Stimulated activated memory B cell treated with anti-CD40 and anti-IgM and Interleukin-4, amounts not matched to agents 10 μg/mL and 1 μg/mL and 100 μg/mL, for 72 hours (primary cell): ENCODE measurements at regions not wholly inside any gene's neighbourhood (a gene's known extent, or its start where the extent isn't known, plus 50 kb on each side); places are given as distances from the start of the nearest gene placed in this dataset.
"Not testable (repeated sequence)": the region's sequence is repeated elsewhere in the genome, so short reads cannot be mapped to it uniquely, and the experiment has no call there.

Experiments used
- ATAC-seq: fragments of 150-1000 bp; cut with Tn5 transposase; 2 replicates; pipeline ENCODE4 v1.10.0; 2021
- H3K27ac Mint-ChIP-seq: one replicate; pipeline ENCODE4 v1.8.0; 2022; ENCODE audit warnings: mild to moderate bottlenecking, mixed read lengths
- H3K27me3 Mint-ChIP-seq: one replicate; pipeline ENCODE4 v1.8.0; 2022; ENCODE audit warnings: mixed read lengths
- H3K36me3 Mint-ChIP-seq: one replicate; pipeline ENCODE4 v1.8.0; 2022; ENCODE audit warnings: mixed read lengths
- H3K4me1 Mint-ChIP-seq: one replicate; pipeline ENCODE4 v1.8.0; 2022; ENCODE audit warnings: mixed read lengths
- H3K4me3 Mint-ChIP-seq: one replicate; pipeline ENCODE4 v1.8.0; 2022; ENCODE audit warnings: mild to moderate bottlenecking, moderate library complexity, mixed read lengths
- H3K9me3 Mint-ChIP-seq: one replicate; pipeline ENCODE4 v1.8.0; 2022; ENCODE audit warnings: mixed read lengths

DNA sequence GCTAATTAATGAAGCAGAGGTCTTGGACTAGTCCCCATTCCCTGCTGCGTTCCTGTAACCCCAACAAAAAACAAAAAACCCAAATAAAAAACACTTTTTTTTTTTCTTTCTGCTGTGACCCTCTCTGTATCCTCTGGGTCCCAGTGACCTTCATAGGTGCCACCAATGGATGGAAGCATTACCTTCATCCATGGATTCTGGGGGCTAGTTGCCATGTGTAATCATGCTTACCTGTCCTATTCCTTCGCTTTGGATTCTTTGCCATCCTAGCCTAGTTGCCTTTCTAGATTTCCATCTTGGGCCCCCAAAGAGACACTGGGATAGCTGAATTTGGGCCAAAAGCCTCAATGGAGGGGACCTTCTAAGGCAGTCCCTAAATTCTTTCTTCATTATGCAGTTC is 1208.7 kb downstream of the BRINP3 start:
- H3K9me3 Mint-ChIP-seq: peaks cover 8% of the 10 kb centered on the region
- no peak overlapping the region for H3K27ac Mint-ChIP-seq
- H3K4me1 Mint-ChIP-seq: no peaks in the 10 kb centered on the region
- no peak overlapping the region for H3K4me3 Mint-ChIP-seq
- no peaks in the 10 kb centered on the region for H3K36me3 Mint-ChIP-seq
- no peaks in the 10 kb centered on the region for H3K27me3 Mint-ChIP-seq
- ATAC-seq: no peak

DNA sequence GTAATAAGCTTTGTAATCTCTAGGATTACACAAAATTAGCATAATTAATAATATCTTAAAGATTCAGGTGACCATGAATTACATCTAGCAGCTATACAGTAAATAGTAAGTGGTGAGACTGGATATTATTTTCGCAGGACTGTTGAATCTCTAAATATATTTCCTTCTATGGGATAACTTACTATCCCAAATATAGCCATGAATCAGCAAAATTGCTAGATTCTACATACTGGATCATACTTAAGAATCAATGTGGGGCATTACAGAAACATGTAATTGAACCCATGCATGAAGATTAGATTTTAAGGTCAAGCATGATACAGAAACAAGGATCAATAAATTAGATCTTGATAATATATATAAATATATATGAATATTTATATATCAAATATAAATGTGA is 1203.4 kb downstream of the BRINP3 start:
- H3K4me1 Mint-ChIP-seq: no peaks in the 10 kb centered on the region
- H3K36me3 Mint-ChIP-seq: no peaks in the 10 kb centered on the region
- no peak overlapping the region for H3K4me3 Mint-ChIP-seq
- peaks cover 6% of the 10 kb centered on the region for H3K9me3 Mint-ChIP-seq
- H3K27ac Mint-ChIP-seq: no peak overlapping the region
- no peaks in the 10 kb centered on the region for H3K27me3 Mint-ChIP-seq
- ATAC-seq: no peak

DNA sequence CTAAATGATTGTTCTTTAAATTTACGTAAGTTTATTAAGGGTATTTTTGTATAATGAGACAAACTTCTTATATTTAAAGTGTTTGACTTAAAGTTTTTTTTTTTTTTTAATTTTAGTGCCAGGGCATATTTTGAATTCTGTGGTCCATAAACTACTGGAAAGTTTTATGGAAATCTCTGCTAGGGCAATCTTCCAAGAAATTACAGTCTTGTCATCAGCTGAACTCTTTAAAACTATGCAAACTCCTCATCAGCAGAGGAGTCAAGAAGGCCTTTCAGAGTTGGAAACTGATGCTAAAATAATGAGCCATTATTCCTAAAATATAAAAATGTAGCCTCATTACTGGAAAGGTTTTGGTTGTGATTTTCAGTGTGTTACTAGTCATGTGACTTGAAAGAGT is 1201.9 kb downstream of the BRINP3 start:
- no peak overlapping the region for H3K4me3 Mint-ChIP-seq
- no peak overlapping the region for H3K27ac Mint-ChIP-seq
- peaks cover 6% of the 10 kb centered on the region for H3K9me3 Mint-ChIP-seq
- H3K27me3 Mint-ChIP-seq: no peaks in the 10 kb centered on the region
- H3K36me3 Mint-ChIP-seq: no peaks in the 10 kb centered on the region
- H3K4me1 Mint-ChIP-seq: no peaks in the 10 kb centered on the region
- ATAC-seq: no peak

- no peak for ATAC-seq
- H3K27ac Mint-ChIP-seq: no peak overlapping the region
- H3K9me3 Mint-ChIP-seq: no peaks in the 10 kb centered on the region
- no peaks in the 10 kb centered on the region for H3K36me3 Mint-ChIP-seq
- H3K4me3 Mint-ChIP-seq: no peak overlapping the region
- H3K4me1 Mint-ChIP-seq: no peaks in the 10 kb centered on the region
- no peaks in the 10 kb centered on the region for H3K27me3 Mint-ChIP-seq
Measured at GRCh38 chr1:189289346-189289745, 1188.3 kb downstream of the BRINP3 start.

DNA sequence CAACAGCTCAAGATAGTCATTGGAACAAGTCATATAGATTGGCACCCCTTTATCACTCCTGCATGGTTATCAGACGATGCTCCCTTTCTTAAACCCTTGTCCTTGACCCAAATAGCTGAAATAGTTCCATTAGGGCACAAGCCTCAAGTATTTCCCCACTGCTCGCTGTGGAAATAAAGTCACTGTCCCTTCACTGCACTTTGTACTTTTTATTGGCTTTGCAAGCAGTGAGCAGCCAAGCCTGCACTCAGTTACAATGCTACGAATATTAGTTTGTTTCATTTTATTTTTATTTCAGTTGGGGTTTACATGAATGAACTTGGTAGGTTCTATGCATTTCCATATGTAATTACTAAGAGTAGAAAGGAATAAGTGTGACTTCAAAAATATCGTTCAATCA is 1176.4 kb downstream of the BRINP3 start:
- ATAC-seq: no peak
- H3K4me1 Mint-ChIP-seq: no peaks in the 10 kb centered on the region
- no peaks in the 10 kb centered on the region for H3K36me3 Mint-ChIP-seq
- peaks cover 9% of the 10 kb centered on the region for H3K9me3 Mint-ChIP-seq
- H3K27me3 Mint-ChIP-seq: no peaks in the 10 kb centered on the region
- no peak overlapping the region for H3K27ac Mint-ChIP-seq
- H3K4me3 Mint-ChIP-seq: no peak overlapping the region

DNA sequence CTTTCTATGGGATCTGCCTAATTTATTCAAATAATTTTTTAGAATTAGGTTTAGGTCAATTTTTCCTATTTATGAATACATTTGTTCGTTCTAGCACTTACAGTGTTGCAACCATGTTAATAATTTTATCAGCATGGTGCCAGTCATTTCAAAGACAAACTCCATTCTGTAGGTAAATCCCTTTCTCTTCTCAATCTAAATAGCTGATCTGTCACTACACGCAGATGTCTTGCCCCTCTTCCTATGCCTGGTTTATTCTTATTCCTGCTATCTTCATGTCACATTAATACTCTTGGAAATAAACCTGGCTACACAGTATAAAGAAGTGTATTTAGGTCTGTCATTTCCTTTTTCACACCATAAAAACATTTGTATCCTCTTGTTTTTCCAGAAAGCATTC is 1172.4 kb downstream of the BRINP3 start:
- ATAC-seq: no peak
- H3K4me1 Mint-ChIP-seq: no peaks in the 10 kb centered on the region
- peaks cover 3% of the 10 kb centered on the region for H3K9me3 Mint-ChIP-seq
- no peak overlapping the region for H3K27ac Mint-ChIP-seq
- H3K36me3 Mint-ChIP-seq: no peaks in the 10 kb centered on the region
- H3K27me3 Mint-ChIP-seq: no peaks in the 10 kb centered on the region
- H3K4me3 Mint-ChIP-seq: no peak overlapping the region

- H3K9me3 Mint-ChIP-seq: no peaks in the 10 kb centered on the region
- H3K4me3 Mint-ChIP-seq: no peak overlapping the region
- H3K27me3 Mint-ChIP-seq: no peaks in the 10 kb centered on the region
- no peak for ATAC-seq
- H3K4me1 Mint-ChIP-seq: no peaks in the 10 kb centered on the region
- H3K27ac Mint-ChIP-seq: no peak overlapping the region
- no peaks in the 10 kb centered on the region for H3K36me3 Mint-ChIP-seq
Measured at GRCh38 chr1:189311915-189312314, 1165.7 kb downstream of the BRINP3 start.

- Mint-ChIP-seq H3K27ac (no peak overlapping the region), H3K9me3 (no peaks in the 10 kb centered on the region), H3K27me3 (no peaks in the 10 kb centered on the region), H3K4me3 (no peak overlapping the region), H3K36me3 (no peaks in the 10 kb centered on the region), H3K4me1 (no peaks in the 10 kb centered on the region)
- ATAC-seq: no peak
Measured at GRCh38 chr1:189312499-189312898, 1165.2 kb downstream of the BRINP3 start.

GRCh38 chr1:189313488-189313887 is 1164.2 kb downstream of the BRINP3 start:
- Mint-ChIP-seq H3K4me1 (no peaks in the 10 kb centered on the region), H3K36me3 (no peaks in the 10 kb centered on the region), H3K27ac (no peak overlapping the region), H3K4me3 (no peak overlapping the region), H3K9me3 (no peaks in the 10 kb centered on the region), H3K27me3 (no peaks in the 10 kb centered on the region)
- no peak for ATAC-seq

DNA sequence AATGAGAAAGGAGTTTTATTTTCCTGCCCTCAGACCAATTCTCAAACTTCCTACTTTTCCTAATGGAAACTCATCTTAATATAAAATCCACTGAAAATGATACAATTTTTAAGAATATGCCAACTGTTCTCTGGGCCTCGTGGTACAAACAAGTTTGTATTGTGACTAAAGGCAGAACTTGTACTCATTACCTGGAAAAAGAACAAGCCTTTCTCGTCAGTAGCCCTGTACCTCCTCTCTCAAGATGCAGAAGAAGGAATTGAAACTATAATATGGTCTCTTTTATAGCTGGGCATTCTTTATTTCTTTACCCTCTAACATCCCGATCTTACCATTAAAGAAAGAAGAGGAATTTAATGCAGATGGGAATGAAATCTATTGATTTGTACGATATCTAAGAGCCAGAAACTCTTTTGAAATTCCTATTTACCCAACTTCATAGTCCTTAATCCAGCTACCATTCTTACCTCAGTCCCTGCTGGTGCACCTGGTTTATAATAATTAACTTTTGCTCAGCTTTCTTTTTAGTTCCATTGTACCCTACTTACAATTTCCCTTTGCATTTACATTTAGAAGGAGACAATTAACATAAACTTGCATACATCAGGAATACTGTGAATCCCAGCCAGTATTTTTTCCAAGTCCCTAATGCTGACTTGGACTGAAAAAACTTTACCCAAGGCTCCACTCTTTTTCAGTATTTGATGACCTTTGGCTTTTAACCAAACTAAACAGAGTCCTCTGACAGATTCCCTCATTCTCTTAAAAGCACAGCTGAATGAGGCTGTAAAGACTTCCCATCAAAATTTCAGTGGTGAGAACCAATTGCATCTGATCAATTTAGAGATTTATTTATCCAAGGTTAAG is 1162.4 kb downstream of the BRINP3 start:
- Mint-ChIP-seq H3K9me3 (no peaks in the 10 kb centered on the region), H3K27me3 (no peaks in the 10 kb centered on the region), H3K27ac (no peak overlapping the region), H3K36me3 (no peaks in the 10 kb centered on the region), H3K4me3 (no peak overlapping the region), H3K4me1 (no peaks in the 10 kb centered on the region)
- ATAC-seq: no peak

DNA sequence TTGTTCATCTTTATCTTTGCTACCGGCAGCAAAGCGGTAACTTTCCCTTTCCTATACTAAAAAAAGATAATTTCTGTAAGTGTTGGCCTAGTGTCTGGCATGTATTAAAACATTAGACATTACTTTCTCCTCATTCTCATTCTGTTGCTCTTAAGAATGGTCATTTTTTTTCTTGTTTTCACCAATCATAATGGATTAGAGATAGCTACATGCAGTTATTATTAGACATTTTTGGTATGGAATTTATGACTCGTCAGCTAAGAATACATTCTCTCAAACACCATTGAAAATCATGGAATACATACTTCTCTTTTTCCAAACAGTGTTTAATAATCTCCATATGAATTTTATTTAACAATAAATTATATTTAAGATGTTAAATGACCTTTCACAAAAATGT is 1154.6 kb downstream of the BRINP3 start:
- ATAC-seq: no peak
- Mint-ChIP-seq H3K27me3 (no peaks in the 10 kb centered on the region), H3K4me1 (no peaks in the 10 kb centered on the region), H3K36me3 (no peaks in the 10 kb centered on the region), H3K9me3 (peaks cover 2% of the 10 kb centered on the region), H3K27ac (no peak overlapping the region), H3K4me3 (no peak overlapping the region)

GRCh38 chr1:189331071-189331470 is 1146.6 kb downstream of the BRINP3 start:
- not testable (repeated sequence) for ATAC-seq, H3K27ac Mint-ChIP-seq, H3K4me3 Mint-ChIP-seq, H3K27me3 Mint-ChIP-seq, H3K36me3 Mint-ChIP-seq, H3K4me1 Mint-ChIP-seq, H3K9me3 Mint-ChIP-seq

- no peak overlapping the region for H3K27ac Mint-ChIP-seq
Measured at GRCh38 chr1:189336115-189337100, 1141.3 kb downstream of the BRINP3 start.

DNA sequence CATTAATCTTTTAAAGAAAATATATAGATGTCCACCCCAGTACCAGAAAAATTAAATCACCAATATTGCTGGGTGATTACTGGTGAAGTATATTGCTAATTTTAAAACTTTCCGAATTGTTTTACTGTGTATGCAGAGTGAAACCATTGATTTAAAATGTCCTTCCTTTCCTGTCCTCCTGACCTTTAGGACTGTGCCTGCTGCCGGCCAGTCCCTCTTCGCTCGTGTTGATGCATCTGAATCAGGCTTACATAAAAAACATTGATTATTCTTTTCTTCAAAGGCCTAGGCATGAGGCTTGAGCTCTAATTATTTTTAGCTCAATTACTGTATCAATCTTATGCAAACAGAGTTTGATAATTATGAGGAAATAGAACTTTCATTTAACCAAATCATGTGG is 1128.1 kb downstream of the BRINP3 start:
- Mint-ChIP-seq H3K36me3 (no peaks in the 10 kb centered on the region), H3K27ac (no peak overlapping the region), H3K27me3 (no peaks in the 10 kb centered on the region), H3K4me3 (no peak overlapping the region), H3K9me3 (peaks cover 2% of the 10 kb centered on the region), H3K4me1 (no peaks in the 10 kb centered on the region)
- no peak for ATAC-seq

More at GRCh38 chr1:189336115-189337100, 1141.3 kb downstream of the BRINP3 start:
- H3K4me3 Mint-ChIP-seq: no peak overlapping the region
- peak; percentile 8 for ATAC-seq
- H3K27me3 Mint-ChIP-seq: no peaks in the 10 kb centered on the region
- peaks cover 2% of the 10 kb centered on the region for H3K9me3 Mint-ChIP-seq
- H3K4me1 Mint-ChIP-seq: no peaks in the 10 kb centered on the region
- no peaks in the 10 kb centered on the region for H3K36me3 Mint-ChIP-seq

DNA sequence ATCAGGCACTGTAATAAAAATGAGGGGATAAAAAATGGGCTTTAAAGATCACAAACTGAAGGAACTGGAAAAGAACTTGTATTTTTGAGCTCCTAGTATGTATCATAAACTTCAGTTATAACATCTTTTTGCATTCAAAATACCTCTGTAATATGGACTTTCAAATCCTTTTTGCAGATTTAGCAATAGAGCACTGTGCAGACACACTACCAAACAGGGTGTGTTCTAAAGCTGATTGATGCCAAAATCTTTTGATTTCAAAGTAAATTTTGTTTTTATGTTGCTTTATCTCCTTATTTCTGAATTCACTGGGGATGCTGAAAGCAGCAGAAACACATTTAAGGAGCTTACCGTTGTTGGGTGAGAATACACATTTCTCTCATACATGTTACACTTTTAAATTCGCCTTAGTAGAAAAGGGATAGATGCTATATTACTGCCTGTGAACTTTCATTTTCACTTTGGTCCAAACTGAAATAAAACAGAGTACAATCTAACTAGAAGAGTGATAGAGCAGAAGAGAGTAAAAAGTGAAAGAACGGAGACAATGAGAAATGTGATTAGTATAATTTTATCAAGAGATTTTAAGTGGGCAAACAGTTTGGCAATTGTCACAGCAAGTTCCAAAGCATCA is 1126.6 kb downstream of the BRINP3 start:
- no peaks in the 10 kb centered on the region for H3K27me3 Mint-ChIP-seq
- ATAC-seq: no peak
- no peaks in the 10 kb centered on the region for H3K4me1 Mint-ChIP-seq
- H3K9me3 Mint-ChIP-seq: peaks cover 2% of the 10 kb centered on the region
- H3K27ac Mint-ChIP-seq: no peak overlapping the region
- H3K36me3 Mint-ChIP-seq: no peaks in the 10 kb centered on the region
- no peak overlapping the region for H3K4me3 Mint-ChIP-seq
